ENCODE measurements at regions not wholly inside any gene's neighbourhood (a gene's known extent, or its start where the extent isn't known, plus 50 kb on each side); places are given as distances from the start of the nearest gene placed in this dataset.
"Not testable (repeated sequence)": the region's sequence is repeated elsewhere in the genome, so short reads cannot be mapped to it uniquely, and the experiment has no call there.

DNA sequence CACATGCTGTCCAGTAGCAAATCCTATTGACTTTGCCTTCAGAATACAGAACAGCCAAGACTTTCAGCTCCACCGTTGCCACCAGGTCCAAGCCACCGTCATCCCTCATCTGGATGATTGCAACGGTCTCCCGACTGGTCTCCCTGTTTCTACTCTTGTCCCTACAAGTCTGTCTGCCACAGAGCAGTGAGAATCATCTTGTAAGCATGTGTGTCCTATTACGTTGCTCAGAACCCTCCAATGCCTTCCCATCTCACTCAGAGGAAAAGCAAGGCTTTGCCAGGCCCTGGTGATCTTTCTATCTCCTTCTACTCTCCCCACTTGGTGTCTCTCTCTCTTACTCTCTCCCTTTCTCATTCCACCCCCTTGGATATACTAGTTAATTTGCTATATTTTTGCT lies 76.7 kb upstream of the GDNF start:
- Histone ChIP-seq H3K27ac (no peak overlapping the region), H3K4me3 (no peak overlapping the region), H3K4me1 (no peaks in the 10 kb centered on the region), H3K9me3 (no peaks in the 10 kb centered on the region), H3K36me3 (no peaks in the 10 kb centered on the region), H3K27me3 (no peaks in the 10 kb centered on the region)
- TF ChIP-seq POLR2A (IDR thresholded peaks at IDR 0.05) = no peak
- no peak for TF ChIP-seq POLR2AphosphoS5 (IDR thresholded peaks at IDR 0.05)
- TF ChIP-seq, protein P1, sequence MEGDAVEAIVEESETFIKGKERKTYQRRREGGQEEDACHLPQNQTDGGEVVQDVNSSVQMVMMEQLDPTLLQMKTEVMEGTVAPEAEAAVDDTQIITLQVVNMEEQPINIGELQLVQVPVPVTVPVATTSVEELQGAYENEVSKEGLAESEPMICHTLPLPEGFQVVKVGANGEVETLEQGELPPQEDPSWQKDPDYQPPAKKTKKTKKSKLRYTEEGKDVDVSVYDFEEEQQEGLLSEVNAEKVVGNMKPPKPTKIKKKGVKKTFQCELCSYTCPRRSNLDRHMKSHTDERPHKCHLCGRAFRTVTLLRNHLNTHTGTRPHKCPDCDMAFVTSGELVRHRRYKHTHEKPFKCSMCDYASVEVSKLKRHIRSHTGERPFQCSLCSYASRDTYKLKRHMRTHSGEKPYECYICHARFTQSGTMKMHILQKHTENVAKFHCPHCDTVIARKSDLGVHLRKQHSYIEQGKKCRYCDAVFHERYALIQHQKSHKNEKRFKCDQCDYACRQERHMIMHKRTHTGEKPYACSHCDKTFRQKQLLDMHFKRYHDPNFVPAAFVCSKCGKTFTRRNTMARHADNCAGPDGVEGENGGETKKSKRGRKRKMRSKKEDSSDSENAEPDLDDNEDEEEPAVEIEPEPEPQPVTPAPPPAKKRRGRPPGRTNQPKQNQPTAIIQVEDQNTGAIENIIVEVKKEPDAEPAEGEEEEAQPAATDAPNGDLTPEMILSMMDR (IDR thresholded peaks at IDR 0.05) = no peak
- intact Hi-C loops (cut with DNase I; ENCODE audit: low total_unique reads) = no loop called here
- no peak for DNase-seq (ENCODE audit: low spot score in 2 of 2)

DNA sequence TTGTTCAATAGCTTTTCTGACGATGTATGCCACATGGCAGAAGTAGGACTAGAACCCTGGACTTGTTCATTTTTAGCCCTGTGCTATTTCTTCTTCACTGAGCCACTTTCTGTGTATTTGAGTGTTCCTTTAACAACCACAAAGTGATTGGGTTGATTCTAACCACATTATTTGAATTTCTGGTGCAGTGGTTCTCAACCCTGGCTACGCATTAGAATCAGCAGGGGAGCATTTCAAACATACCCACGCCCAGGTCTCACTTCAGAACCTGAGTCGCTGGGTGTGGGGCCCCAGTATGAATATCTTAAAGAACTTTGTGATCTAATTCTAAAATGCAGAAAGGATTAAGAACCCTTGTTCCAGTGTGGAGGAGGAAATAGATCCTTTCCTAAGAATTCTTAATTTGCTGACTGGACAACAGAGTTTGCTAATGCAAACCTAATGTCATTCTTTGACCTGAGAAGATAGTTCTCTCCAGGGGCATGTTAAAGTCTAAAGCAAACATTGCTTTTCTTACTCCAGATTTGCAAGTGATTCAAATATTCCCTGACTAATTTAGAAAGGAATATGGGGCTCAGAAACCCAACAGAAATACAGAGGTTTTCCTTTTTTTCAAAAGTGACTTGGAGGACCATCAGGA lies 75.4 kb upstream of the GDNF start:
- no peak for DNase-seq (ENCODE audit: low spot score in 2 of 2)
- Histone ChIP-seq H3K4me3 (no peak overlapping the region), H3K36me3 (no peaks in the 10 kb centered on the region), H3K27me3 (no peaks in the 10 kb centered on the region), H3K9me3 (no peaks in the 10 kb centered on the region), H3K4me1 (no peaks in the 10 kb centered on the region), H3K27ac (no peak overlapping the region)
- intact Hi-C loops (cut with DNase I; ENCODE audit: low total_unique reads) = no loop called here
- TF ChIP-seq POLR2A (IDR thresholded peaks at IDR 0.05) (no peak), POLR2AphosphoS5 (IDR thresholded peaks at IDR 0.05) (no peak)
- TF ChIP-seq, protein P1 (IDR thresholded peaks at IDR 0.05) = no peak

DNA sequence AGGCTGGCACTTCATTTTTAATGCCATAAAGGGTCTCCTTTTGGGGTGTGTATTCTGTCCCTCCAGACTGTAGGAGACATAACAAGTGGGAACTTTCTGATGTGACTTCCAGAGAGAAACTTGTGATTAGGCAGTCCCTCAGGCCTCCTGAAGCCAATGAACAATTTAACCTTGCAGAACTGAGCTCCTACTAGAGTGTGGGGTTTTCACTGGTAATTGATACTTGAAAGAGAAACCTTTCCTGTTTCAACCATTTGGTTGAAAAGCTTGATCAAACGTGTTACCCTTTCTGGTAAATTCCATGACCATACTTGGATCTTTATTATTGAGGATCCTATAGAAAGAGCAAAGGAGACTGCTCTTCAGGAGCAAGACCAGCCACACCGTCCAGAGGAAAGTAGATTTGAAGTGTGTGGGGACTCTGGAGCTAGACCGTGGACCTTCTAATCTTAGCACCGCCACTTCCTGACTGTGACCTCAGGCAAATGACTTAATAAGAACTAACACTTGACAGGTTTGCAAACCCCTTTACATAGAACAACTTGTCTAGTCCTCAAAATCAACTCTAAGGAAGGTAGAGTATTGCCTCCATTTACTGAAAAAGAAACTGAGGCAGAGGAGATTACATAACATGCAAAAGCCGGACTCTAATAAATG lies 69.9 kb upstream of the GDNF start:
- H3K27me3 ChIP-seq; H3K27ac ChIP-seq; H3K4me3 ChIP-seq; DNase-seq (ENCODE audit: low spot score in 2 of 2); H3K4me1 ChIP-seq; H3K9me3 ChIP-seq; intact Hi-C loops (cut with DNase I; ENCODE audit: low total_unique reads); H3K36me3 ChIP-seq: not testable (repeated sequence)

DNA sequence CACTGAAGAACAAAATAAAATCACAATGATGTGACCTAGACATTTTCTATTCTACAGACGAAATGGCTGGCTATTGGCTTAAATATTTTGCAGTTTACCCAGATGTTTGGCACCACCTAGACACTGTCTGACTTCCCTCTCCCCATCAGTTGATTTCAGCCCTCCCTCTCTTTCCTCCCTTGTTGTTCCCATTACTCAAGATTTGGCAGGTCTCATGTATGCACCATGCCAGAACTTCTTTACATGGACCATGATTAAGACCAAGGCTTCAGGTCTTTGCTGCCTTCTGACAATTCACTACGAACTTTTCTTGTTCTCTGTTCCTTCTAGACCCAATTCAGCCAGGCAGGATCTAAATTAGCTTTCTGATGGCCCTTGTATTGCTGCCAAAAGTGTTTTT lies 66.6 kb upstream of the GDNF start:
- DNase-seq (ENCODE audit: low spot score in 2 of 2) = no peak
- Histone ChIP-seq H3K27ac (no peak overlapping the region), H3K4me1 (no peaks in the 10 kb centered on the region), H3K27me3 (no peaks in the 10 kb centered on the region), H3K9me3 (no peaks in the 10 kb centered on the region), H3K4me3 (no peak overlapping the region), H3K36me3 (no peaks in the 10 kb centered on the region)
- intact Hi-C loops (cut with DNase I; ENCODE audit: low total_unique reads) = no loop called here
- TF ChIP-seq POLR2AphosphoS5 (IDR thresholded peaks at IDR 0.05) = no peak
- TF ChIP-seq, protein P1 (IDR thresholded peaks at IDR 0.05) = no peak
- TF ChIP-seq POLR2A (IDR thresholded peaks at IDR 0.05) = no peak

DNA sequence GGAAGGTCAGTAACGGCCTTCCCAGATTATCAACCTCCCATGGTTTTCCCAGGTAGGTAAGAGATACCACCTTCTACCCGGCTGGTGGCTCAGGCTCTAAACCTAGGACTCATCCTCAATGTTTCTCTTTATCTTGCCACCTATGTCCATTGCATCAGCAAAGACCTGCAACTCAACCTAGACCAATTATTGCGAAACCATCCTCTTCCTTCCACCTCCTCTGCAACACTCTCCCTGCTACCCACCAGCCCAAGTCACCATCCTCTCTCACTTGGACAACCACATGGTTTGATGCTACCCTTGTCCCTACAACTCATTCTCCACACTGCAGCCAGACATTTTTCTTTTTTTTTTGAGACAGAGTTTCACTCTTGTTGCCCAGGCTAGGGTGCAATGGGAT lies 65.4 kb upstream of the GDNF start:
- Histone ChIP-seq H3K4me3 (no peak overlapping the region), H3K27ac (no peak overlapping the region), H3K9me3 (no peaks in the 10 kb centered on the region), H3K4me1 (no peaks in the 10 kb centered on the region), H3K27me3 (no peaks in the 10 kb centered on the region), H3K36me3 (no peaks in the 10 kb centered on the region)
- intact Hi-C loops (cut with DNase I; ENCODE audit: low total_unique reads) = no loop called here
- DNase-seq (ENCODE audit: low spot score in 2 of 2) = no peak
- TF ChIP-seq POLR2A (IDR thresholded peaks at IDR 0.05) (no peak), POLR2AphosphoS5 (IDR thresholded peaks at IDR 0.05) (no peak)
- TF ChIP-seq, protein P1 (IDR thresholded peaks at IDR 0.05) = no peak

All from breast epithelium (tissue), 4 donors.